Hepatic stellate cell (primary cell): ENCODE measurements at regions not wholly inside any gene's neighbourhood (a gene's known extent, or its start where the extent isn't known, plus 50 kb on each side); places are given as distances from the start of the nearest gene placed in this dataset.

Source experiments
- DNase-seq: peaks from one replicate; pipeline ENCODE4 v3.0.0; 2011; ENCODE audit warnings: low spot score

- no peak for DNase-seq
Measured at GRCh38 chr1:30034105-30034626, 689.2 kb downstream of the MATN1 start.

DNA sequence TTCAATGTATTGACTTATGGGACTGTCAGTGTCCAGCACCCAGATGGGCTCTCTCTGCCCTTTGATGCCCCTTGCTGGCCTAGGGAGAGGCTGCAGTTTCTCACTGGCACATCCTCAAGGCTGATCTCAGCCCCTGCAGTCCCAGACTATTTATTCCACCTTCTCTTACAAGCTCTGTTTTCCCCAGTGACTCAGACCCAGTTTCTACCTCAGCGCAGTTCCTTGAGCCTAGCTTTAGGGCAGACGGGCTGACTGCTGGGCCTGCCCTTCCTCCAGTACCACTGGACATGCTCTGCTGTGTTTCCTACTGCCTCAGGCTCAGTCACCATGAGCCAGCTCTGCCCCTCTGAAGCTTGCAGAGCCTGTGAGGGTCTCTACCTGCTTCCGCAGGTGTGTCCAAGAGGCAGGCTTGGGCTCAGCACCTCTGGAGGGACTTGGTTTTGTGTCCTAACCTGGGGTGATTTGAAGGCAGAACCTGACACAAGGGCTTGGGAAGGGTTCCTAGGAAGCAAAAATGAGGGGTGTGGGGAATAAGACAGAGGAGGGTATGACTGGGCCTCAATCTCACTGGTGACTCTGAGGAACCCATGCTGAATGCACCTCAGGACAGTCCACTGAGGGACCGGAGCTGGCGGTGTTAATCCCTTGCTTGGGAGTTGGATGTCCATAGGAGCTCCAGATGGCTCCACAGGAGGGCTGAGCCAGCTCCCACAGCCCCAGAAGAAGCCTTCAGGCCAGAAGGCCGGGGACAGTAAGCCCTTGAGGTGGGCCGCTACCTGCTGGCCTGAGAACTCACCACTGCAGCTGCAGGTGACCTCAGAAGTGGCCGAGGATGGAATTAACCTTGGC, 689.9 kb downstream of the MATN1 start:
- DNase-seq, result no peak

DNA sequence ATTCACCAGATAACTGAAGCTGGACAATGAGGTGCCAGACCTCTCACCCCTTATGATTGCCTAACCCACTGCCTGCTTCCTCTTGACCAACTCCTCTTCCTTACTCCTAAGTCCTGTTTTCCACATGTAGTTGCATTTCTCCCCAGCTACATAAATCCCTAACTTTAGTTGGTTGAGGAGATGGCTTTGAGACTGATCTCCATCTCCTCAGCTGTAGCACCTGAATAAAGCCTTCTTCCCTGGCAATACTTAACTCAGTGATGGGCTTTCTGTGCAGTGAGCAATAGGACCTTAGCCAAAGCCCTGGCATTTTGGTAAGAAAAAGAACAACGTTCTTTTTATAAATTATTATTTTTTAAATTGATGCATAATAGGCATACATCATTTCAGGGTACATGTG, 691.1 kb downstream of the MATN1 start:
- DNase-seq, result no peak

DNA sequence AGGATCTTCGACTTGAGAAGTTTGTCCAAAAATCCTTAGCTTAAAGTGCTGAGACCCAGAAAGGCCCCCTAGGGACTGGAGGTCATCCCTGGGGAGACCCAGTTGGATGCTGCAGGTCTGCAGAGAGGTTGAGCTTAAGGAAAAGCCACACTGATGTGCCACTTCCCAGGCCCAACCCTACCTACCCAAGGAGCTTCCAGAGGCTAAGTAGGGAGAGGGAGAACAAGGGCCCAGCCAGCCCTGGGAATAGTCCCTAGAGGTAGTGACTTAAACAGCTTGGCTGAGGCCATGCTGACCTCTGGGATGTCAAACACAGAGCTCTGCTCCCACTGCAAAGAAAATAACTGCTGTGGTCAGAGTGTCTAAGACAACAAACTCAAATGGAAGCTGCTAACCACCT, 693.7 kb downstream of the MATN1 start:
- DNase-seq, result no peak

DNA sequence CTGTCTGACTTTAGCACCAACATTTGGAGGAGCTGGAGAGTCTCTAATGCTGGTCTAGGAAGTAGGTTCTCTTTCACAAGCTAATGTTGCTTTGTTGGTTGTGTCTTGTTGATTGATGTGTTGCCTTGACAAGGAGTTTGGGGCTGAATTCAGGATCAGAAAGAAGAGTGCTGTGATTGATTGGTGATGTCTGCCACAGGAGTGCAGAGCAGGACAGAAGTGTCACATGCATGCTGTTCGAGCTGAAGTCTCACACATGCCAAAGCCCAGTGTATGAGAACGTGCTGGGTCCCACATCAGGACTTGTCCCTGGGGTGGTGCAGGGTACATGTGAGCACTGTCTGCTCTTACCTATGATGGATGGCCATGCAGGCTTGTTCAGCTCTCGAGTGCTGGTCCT, 694.4 kb downstream of the MATN1 start:
- no peak for DNase-seq

GRCh38 chr1:30028283-30028682, 695.1 kb downstream of the MATN1 start:
- DNase-seq, result no peak

- DNase-seq, result no peak
Measured at GRCh38 chr1:30027247-30027646, 696.1 kb downstream of the MATN1 start.

DNA sequence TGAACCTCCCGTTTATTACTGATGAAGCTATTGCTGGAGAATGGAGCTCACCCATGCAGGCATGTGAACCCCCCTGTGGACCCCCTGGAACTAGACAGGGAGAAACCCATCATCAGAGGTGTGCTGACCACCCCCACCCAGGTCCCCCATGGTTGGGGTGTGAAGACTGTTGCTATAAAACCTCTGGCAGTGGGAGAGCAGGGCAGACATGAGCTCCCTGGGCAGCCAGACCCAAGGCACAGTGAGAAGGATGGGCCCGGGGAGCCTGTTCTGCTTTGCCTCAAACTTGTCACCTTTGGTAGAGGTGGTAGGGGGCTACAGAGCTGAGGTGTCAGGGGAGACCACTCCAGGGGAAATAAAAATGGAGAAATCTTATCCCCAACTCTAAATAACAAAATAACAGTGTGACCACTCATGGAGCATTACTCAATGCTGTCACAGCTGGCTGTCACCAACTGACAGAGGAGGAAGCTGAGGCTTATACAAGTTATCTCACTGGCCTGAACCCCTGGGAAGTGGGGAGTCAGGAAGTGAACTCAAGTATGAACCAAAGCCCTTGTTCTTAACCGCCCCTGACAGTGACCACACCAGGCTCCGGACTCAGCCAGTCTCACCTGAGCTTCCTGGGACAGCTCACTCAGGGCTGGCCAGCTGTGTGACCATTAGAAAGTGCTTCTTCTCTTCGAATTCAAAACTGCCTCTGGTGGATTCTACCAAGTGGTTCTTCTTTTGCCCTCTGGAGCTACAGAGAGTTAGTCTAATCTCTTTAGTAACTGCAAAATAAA, 698.8 kb downstream of the MATN1 start:
- DNase-seq, result no peak

DNA sequence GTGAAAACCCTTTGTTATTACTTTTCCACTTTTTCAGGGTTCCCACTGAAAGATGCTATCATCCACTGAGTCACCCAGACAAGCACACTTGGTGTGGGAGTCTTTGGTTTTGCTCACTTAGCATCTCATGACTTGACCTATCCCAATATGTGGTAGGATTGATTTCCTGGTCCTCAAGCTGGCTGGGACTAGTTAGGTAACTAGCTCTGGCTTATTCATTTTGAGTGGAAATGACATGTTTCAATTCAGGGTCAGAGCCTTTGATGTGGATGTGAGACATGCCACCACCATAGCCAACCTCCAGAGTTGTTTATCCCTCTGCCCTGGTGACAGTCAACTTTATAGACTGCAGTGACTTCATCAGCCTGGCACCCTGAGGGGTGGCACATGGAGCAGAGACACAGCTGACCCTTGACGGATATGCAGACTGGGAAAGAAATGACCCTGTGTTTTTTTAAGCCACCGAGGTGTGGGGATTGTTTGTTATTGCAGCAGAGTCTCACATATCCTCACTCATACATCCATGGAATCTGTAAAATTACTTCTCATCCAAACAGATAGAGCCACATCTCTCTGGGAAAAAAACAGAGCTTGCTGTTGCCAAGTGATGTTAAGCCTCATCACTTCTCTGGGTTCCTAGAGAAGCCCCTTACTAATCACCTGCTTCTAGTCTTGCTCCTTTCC, 699.9 kb downstream of the MATN1 start:
- DNase-seq, result no peak

DNA sequence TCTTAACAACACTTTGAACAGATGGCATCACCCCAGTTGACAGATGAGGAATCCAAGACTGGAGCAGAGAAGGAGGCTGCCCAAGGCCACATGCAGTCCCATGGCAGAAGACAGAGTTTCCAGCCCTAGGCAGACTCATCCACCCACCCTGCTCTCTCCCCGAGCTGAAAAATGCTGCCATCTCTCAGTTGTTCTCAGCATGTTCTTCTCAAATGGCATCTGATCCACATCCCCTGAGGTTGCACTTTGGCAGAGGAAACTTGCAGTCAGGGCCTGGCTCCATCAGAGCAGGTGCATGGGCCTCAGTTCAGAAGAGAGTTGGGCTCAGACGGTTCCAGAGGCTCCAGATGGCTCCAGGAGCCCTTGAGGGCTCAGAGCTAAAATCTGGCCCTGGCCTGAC, 709.4 kb downstream of the MATN1 start:
- no peak for DNase-seq

DNA sequence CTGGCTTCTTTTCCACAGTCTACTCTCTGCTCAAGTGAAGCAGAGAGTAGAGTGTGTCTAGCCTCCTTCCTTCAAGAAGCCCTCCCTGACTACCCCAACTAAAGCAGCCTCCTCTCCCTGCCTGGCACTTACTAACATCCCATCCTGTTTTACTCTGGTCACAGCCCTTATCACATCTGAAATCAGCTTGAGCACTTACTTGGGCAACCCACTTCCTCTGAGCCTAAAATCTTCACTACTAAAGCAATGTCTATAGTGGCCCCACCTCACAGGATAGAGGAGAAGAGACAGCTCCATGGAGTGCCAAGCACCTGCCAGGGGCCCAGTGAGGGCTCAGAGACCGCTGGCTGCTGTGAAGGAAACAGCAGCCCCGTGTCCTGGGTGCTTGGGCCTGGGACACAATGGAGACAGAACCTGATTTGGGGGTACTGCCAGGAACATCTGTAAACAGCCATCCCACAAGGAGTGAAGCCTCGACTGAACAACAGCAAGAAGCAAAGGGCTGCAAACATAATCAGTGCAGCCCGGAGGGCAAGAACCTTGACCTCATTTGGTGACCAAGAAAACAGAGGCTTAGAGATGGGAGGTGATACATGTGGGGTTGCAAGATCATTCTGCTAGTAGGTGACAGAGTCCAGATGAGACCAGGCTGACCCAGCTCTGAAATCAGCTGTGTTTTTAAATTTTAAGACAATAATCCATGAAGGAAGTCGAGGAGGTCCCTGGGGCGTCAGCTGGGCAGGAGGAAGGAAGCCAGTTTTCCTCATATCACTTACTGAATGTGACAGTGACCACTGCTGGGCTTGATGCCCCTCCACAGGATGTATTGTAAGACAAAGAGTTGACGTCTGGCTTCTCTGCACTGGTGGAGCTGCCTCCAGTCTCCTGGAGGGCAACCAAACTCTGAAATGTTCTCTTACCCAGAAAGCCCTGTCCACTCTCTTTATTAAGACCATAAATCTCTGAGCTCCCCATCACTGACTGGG, 710.6 kb downstream of the MATN1 start:
- no peak for DNase-seq

GRCh38 chr1:30011970-30012369, 711.4 kb downstream of the MATN1 start:
- DNase-seq, result no peak

GRCh38 chr1:30010506-30011106, 712.8 kb downstream of the MATN1 start:
- DNase-seq, result no peak

DNA sequence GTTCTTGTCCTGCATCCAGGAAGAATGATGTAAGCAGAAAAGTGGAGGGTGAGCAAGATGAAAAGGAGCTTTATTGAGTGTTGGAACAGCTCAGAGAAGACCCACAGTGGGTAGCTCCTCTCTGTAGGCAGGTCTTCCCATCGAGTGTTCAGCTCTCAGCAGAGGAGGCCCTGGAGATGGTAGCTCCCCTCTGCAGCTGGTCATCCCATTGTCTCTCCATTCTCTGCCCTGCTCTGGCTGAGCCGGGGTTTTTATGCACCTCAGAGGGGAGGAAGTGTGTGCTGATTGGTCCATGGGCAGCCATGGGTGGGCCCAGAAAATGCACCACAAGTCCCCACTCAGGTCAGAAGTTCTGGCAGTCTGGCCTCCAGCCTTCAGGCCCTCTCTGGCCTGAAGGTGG, 713.7 kb downstream of the MATN1 start:
- DNase-seq, result no peak

DNA sequence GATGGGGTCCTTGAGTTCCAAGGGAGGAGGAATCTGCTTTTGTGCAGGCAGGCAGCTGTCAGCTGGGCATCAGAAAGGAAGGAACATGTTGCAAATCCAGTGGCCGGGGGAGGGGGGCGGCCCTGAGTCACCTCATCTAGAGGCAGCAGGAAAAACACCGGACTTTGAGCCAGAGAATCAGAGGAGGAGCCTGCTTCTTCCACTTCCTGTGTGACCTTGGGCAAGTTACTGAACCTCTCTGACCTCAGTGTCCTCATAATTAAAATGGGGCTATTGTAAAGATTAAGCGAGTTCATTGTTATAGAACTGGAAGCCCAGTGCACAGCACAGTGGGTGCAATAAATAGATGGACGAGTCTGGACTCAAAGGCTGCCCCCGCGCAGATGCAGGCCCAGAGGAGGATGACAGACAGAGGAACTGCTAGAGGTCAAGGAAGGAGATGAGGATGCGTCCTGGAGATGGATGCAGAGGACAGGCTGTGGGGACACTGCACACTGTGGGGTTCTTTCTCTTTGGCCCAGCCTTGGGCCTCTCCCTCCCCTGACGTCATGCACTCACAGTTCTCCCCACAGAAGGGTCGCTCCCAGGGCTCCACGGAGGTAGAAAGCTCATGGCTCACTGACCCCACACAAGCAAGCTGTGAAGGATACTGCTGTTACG, 714.3 kb downstream of the MATN1 start:
- DNase-seq, result no peak

- DNase-seq, result no peak
Measured at GRCh38 chr1:30008372-30008997, 714.9 kb downstream of the MATN1 start.

- DNase-seq, result no peak
Measured at GRCh38 chr1:30005972-30006619, 717.3 kb downstream of the MATN1 start.

GRCh38 chr1:30001732-30002039, 721.7 kb downstream of the MATN1 start:
- DNase-seq, result no peak

DNA sequence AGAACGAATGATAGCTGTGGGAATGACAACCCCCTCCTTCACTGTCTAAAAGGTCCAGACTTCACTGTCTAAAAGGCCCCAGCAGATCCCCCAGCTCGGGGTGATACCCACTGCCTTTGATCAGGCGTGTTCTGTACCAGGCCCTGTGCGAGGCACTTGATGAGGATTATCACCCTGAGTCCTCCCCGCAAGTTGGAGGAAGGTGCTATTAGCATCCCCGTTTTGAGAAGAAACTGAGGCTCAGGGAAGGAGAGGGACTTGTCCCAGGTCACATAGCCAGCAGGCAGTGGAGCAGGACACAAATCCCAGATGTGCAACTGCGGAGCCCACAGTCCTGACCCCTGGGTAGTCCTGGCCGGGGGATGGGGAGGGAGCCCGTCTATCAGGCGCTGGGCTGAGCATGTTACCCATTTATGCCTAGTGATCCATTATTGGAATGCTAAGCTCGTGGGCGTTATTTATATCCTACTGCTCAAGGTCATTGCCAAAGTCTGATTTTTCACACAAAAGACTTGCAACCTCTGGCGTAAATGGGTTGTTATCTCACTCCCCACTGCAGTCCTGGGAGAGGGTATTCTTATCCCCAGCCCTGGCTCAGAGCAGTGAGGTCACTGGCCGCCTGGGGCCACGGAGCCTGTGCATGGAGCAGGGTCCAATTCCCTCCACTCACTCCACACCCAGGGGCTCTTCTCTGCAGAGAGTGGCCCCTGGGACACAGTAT, 722.2 kb downstream of the MATN1 start:
- no peak for DNase-seq
